ENCODE measurements at regions not wholly inside any gene's neighbourhood (a gene's known extent, or its start where the extent isn't known, plus 50 kb on each side); places are given as distances from the start of the nearest gene placed in this dataset.

DNA sequence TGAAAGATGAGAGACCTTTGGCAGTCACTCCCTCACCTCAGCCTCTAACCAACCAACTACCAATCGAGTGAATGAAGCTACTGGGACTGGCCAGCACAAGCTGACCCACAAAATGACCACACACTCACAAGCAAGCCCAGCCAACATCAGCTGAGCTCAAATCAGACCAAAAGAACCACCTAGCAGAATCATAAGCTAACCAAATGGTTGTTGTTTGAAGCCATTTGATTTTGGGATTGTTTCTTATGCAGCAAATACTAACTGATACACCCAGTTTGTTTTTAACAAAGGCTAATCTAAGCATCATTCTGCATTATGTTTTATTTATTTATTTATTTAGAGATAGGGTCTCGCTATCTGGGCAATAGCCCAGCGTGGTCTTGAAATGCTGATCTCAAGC is 310.4 kb downstream of the SETD4 start:
- Mint-ChIP-seq H3K4me1 (no peaks in the 10 kb centered on the region), H3K27ac (no peak overlapping the region), H3K9me3 (peaks cover 0 to 9% (median 0%) of the 10 kb centered on the region in 5 donors), H3K27me3 (peaks cover 16 to 57% of the 10 kb centered on the region in 2 donors), H3K36me3 (no peaks in the 10 kb centered on the region), H3K4me3 (no peak overlapping the region)
- Histone ChIP-seq H3K9me3 (ENCODE audit: low read length) (no peaks in the 10 kb centered on the region), H3K36me3 (ENCODE audit: insufficient read depth, low read length) (no peaks in the 10 kb centered on the region), H3K27ac (ENCODE audit: low read depth, low read length) (no peak overlapping the region), H3K4me1 (ENCODE audit: insufficient read depth, low read length) (no peaks in the 10 kb centered on the region), H3K27me3 (ENCODE audit: insufficient read depth, low read length, poor library complexity, severe bottlenecking) (no peaks in the 10 kb centered on the region), H3K4me3 (ENCODE audit: low read length) (no peak overlapping the region)
- ChIA-PET CTCF (no interaction called here), POLR2A (no interaction called here)
- no peak for DNase-seq

DNA sequence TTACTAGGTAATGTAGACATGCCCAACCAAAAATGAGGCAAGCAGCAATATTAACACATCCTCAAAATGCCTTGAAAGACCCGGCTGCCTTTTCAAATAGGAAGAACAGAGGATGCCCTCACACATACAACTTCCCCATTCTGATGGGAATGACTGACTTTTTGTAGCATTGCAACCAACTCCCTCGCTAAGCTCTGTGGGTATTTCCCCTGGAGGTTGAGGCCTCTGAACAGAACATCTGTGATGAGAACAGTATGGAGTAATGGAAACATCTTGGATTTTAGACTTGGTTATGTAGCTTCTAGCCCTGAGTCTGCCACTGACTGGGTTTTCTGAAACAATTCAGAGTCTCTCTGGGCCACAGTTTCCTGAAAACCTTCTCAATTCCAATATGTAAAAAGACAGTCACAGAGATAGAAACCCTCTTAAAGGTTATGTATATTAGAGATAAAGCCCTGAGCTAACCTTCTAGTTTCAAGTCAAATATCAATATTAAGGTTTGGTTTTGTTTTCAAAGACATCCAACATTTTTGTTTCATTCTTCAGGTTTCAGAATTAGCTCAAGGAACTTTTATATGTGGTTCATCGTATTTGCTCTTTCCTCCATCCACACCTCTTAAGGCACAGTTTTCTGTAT is 311.5 kb downstream of the SETD4 start:
- no peak overlapping the region for H3K4me3 ChIP-seq (ENCODE audit: low read length)
- no peaks in the 10 kb centered on the region for H3K4me1 ChIP-seq (ENCODE audit: insufficient read depth, low read length)
- ChIA-PET CTCF (no interaction called here), POLR2A (no interaction called here)
- H3K27ac ChIP-seq (ENCODE audit: low read depth, low read length) = no peak overlapping the region
- DNase-seq = no peak
- H3K36me3 ChIP-seq (ENCODE audit: insufficient read depth, low read length) = no peaks in the 10 kb centered on the region
- H3K9me3 Mint-ChIP-seq = peaks cover 0 to 9% (median 0%) of the 10 kb centered on the region in 5 donors
- no peaks in the 10 kb centered on the region for H3K27me3 ChIP-seq (ENCODE audit: insufficient read depth, low read length, poor library complexity, severe bottlenecking)
- H3K36me3 Mint-ChIP-seq = no peaks in the 10 kb centered on the region
- peaks cover 14 to 50% of the 10 kb centered on the region in 2 donors for H3K27me3 Mint-ChIP-seq
- H3K9me3 ChIP-seq (ENCODE audit: low read length) = no peaks in the 10 kb centered on the region
- no peak overlapping the region for H3K4me3 Mint-ChIP-seq
- H3K27ac Mint-ChIP-seq = no peak overlapping the region
- no peaks in the 10 kb centered on the region for H3K4me1 Mint-ChIP-seq

DNA sequence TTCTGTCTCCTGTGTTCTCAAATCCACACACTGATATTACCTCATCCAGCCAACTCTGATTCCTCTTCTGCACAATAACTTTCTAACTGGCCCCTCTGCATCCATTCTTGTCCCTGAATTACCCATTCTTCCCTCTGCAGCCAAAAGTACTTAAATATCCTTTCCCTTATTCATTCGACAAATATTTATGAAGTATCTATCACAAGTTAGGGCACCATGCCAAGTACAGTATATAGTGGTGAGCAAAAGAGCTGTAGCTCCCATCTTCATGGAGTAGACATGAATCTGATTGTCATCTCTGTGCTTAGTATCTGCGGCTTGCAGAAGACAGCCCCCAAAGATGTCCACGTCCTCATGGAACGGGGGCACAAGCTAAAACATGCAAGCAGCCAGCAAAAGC is 316.8 kb downstream of the SETD4 start:
- POLR2A ChIA-PET = no interaction called here
- CTCF ChIA-PET = no interaction called here
- no peaks in the 10 kb centered on the region for H3K9me3 ChIP-seq (ENCODE audit: low read length)
- DNase-seq = no peak
- Mint-ChIP-seq H3K27ac (no peak overlapping the region), H3K27me3 (peaks cover 11 to 25% of the 10 kb centered on the region in 2 donors), H3K9me3 (no peaks in the 10 kb centered on the region), H3K36me3 (no peaks in the 10 kb centered on the region), H3K4me1 (no peaks in the 10 kb centered on the region), H3K4me3 (no peak overlapping the region)
- no peaks in the 10 kb centered on the region for H3K36me3 ChIP-seq (ENCODE audit: insufficient read depth, low read length)
- no peak overlapping the region for H3K27ac ChIP-seq (ENCODE audit: low read depth, low read length)
- H3K4me1 ChIP-seq (ENCODE audit: insufficient read depth, low read length) = no peaks in the 10 kb centered on the region
- no peaks in the 10 kb centered on the region for H3K27me3 ChIP-seq (ENCODE audit: insufficient read depth, low read length, poor library complexity, severe bottlenecking)
- H3K4me3 ChIP-seq (ENCODE audit: low read length) = no peak overlapping the region

DNA sequence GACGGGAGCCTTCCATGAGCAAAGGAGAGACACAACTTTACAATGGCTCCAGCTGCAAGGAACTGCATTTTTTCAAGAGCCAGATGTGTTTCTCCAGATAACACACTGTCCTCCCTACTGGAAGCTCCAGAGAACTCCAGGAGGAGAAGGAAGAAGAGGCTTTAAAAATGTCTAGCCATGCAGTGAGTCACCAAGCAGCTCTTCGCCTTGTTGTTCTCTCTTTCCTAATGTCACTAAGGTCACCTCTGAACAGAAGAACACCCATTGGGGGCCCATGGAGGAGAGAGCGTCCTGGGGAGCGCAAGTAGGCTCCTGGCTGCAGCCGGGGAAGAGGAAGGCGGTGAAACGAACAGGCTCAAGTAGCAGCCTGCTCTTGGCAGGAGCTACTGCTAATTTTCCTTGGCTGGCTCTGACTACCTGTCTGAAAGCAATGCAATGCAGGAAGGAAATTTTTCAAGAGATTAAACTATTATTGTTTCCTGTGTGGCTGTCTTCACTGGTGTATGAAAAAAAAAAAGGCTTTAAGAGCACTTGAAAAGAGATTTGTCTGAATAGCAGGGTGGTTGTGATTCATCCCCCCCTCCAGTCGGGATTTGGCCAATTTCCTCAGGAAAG is 321.9 kb downstream of the SETD4 start:
- H3K4me3 Mint-ChIP-seq = no peak overlapping the region
- no peaks in the 10 kb centered on the region for H3K9me3 ChIP-seq (ENCODE audit: low read length)
- H3K27me3 Mint-ChIP-seq = peaks cover 15 to 28% of the 10 kb centered on the region in 2 donors
- H3K27me3 ChIP-seq (ENCODE audit: insufficient read depth, low read length, poor library complexity, severe bottlenecking) = no peaks in the 10 kb centered on the region
- no peaks in the 10 kb centered on the region for H3K4me1 Mint-ChIP-seq
- ChIA-PET POLR2A (no interaction called here), CTCF (no interaction called here)
- no peaks in the 10 kb centered on the region for H3K4me1 ChIP-seq (ENCODE audit: insufficient read depth, low read length)
- no peak overlapping the region for H3K4me3 ChIP-seq (ENCODE audit: low read length)
- no peak overlapping the region for H3K27ac ChIP-seq (ENCODE audit: low read depth, low read length)
- DNase-seq = no peak
- H3K36me3 ChIP-seq (ENCODE audit: insufficient read depth, low read length) = no peaks in the 10 kb centered on the region
- H3K9me3 Mint-ChIP-seq = peaks cover 0 to 6% (median 0%) of the 10 kb centered on the region in 5 donors
- no peaks in the 10 kb centered on the region for H3K36me3 Mint-ChIP-seq
- H3K27ac Mint-ChIP-seq = no peak overlapping the region

DNA sequence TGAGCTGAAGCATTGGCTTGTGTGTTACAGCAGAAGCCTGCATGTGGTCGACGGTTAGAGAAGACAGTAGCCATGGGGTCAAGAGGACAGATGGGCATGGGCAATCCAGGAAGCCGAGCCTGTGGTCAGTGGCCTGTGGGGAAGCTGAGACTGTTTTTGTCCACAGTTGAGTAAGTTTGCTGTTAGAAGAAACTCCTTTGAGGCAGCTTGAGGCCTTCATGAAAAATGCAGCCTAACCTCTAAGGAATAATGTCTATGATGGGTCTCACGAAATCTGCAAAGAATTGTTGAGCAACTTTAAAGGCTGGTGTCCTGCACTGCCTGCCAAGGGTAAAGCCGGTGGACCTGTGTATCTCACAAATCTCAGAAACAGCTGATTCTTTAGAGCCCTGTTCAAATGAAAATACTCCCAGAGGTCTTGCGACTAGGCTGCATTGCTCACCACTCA is 322.4 kb downstream of the SETD4 start:
- POLR2A ChIA-PET = no interaction called here
- Histone ChIP-seq H3K27ac (ENCODE audit: low read depth, low read length) (no peak overlapping the region), H3K27me3 (ENCODE audit: insufficient read depth, low read length, poor library complexity, severe bottlenecking) (no peaks in the 10 kb centered on the region), H3K4me1 (ENCODE audit: insufficient read depth, low read length) (no peaks in the 10 kb centered on the region), H3K4me3 (ENCODE audit: low read length) (no peak overlapping the region), H3K9me3 (ENCODE audit: low read length) (no peaks in the 10 kb centered on the region), H3K36me3 (ENCODE audit: insufficient read depth, low read length) (no peaks in the 10 kb centered on the region)
- Mint-ChIP-seq H3K27ac (no peak overlapping the region), H3K4me3 (no peak overlapping the region), H3K27me3 (peaks cover 15 to 24% of the 10 kb centered on the region in 2 donors), H3K4me1 (no peaks in the 10 kb centered on the region), H3K9me3 (peaks cover 0 to 6% (median 0%) of the 10 kb centered on the region in 5 donors), H3K36me3 (no peaks in the 10 kb centered on the region)
- CTCF ChIA-PET = no interaction called here
- DNase-seq = no peak

DNA sequence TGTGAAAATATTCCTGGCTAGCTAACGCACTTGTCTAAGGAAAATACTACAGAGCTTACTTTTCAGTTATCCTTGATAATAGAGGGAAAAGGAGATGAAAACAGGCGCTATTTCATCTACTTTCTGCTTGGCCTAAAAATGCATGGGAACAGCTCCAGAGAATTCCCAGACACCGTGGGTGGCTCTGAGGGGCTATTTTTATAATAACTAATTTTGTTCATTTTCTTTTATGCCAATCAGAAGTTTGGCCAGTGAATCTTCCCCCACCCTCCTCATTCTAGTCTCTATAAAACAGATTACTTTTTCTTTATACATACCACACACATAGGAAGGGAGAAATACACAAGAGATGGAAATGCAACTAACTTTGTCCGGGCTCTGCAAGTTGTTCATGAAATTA is 322.9 kb downstream of the SETD4 start:
- no peak for DNase-seq

DNA sequence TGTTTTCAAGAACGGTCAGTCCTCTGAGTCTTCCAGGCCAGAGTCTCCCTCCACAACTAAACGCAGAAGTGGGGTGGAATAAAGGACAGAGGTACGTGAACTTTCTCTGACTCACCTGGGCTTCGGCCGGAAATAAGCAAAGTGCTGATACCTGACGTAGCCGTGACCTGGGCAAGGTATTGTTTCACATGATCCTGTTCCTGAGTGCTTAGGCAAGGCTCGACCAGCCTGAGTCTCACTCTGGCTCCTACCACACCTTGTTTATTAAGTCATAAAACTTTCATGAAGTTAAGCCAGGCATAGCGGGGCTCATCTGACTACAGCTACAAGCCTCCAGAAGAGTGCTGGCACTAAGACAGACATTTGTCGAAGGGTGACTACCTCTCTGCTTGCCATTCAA is 327.5 kb downstream of the SETD4 start:
- ChIA-PET CTCF (no interaction called here), POLR2A (no interaction called here)
- H3K36me3 Mint-ChIP-seq = no peaks in the 10 kb centered on the region
- Histone ChIP-seq H3K36me3 (ENCODE audit: insufficient read depth, low read length) (no peaks in the 10 kb centered on the region), H3K9me3 (ENCODE audit: low read length) (no peaks in the 10 kb centered on the region), H3K27me3 (ENCODE audit: insufficient read depth, low read length, poor library complexity, severe bottlenecking) (no peaks in the 10 kb centered on the region), H3K4me1 (ENCODE audit: insufficient read depth, low read length) (no peaks in the 10 kb centered on the region), H3K4me3 (ENCODE audit: low read length) (no peak overlapping the region), H3K27ac (ENCODE audit: low read depth, low read length) (no peak overlapping the region)
- no peak overlapping the region for H3K4me3 Mint-ChIP-seq
- no peaks in the 10 kb centered on the region for H3K4me1 Mint-ChIP-seq
- DNase-seq = no peak
- H3K27me3 Mint-ChIP-seq = peaks cover 9 to 49% of the 10 kb centered on the region in 2 donors
- no peak overlapping the region for H3K27ac Mint-ChIP-seq
- H3K9me3 Mint-ChIP-seq = peaks cover 0 to 6% (median 0%) of the 10 kb centered on the region in 5 donors

More for the DNA sequence above, 322.9 kb downstream of the SETD4 start:
- no peaks in the 10 kb centered on the region for H3K36me3 Mint-ChIP-seq
- no peak overlapping the region for H3K27ac ChIP-seq (ENCODE audit: low read depth, low read length)
- H3K27me3 Mint-ChIP-seq = peaks cover 12 to 22% of the 10 kb centered on the region in 2 donors
- H3K4me3 Mint-ChIP-seq = no peak overlapping the region
- H3K9me3 Mint-ChIP-seq = peaks cover 0 to 6% (median 0%) of the 10 kb centered on the region in 5 donors
- ChIA-PET POLR2A (no interaction called here), CTCF (no interaction called here)
- no peaks in the 10 kb centered on the region for H3K36me3 ChIP-seq (ENCODE audit: insufficient read depth, low read length)
- no peak overlapping the region for H3K27ac Mint-ChIP-seq
- H3K4me1 Mint-ChIP-seq = no peaks in the 10 kb centered on the region
- no peaks in the 10 kb centered on the region for H3K27me3 ChIP-seq (ENCODE audit: insufficient read depth, low read length, poor library complexity, severe bottlenecking)
- H3K9me3 ChIP-seq (ENCODE audit: low read length) = no peaks in the 10 kb centered on the region
- H3K4me3 ChIP-seq (ENCODE audit: low read length) = no peak overlapping the region
- H3K4me1 ChIP-seq (ENCODE audit: insufficient read depth, low read length) = no peaks in the 10 kb centered on the region

DNA sequence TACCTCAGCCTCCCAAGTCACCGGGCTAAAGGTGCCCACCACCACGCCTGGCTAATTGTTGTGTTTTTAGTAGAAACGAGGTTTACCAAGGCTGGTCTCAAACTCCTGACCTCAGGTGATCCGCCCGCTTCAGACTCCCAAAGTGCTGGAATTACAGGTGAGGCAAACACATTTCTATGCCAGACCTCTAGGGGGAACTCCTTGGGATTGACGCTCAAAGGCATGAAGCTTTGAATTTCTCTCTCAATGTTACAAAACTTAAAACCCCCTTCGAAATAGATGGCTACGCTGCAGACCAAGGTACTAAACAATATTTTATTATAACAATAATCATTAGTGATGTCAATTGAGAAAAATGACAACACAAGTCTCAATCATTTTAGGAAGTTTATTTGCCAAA is 330.0 kb downstream of the SETD4 start:
- ChIA-PET POLR2A (no interaction called here), CTCF (no interaction called here)
- Histone ChIP-seq H3K4me1 (ENCODE audit: insufficient read depth, low read length) (no peaks in the 10 kb centered on the region), H3K9me3 (ENCODE audit: low read length) (no peaks in the 10 kb centered on the region), H3K4me3 (ENCODE audit: low read length) (no peak overlapping the region), H3K27me3 (ENCODE audit: insufficient read depth, low read length, poor library complexity, severe bottlenecking) (no peaks in the 10 kb centered on the region), H3K36me3 (ENCODE audit: insufficient read depth, low read length) (no peaks in the 10 kb centered on the region), H3K27ac (ENCODE audit: low read depth, low read length) (no peak overlapping the region)
- peaks cover 15 to 60% of the 10 kb centered on the region in 2 donors for H3K27me3 Mint-ChIP-seq
- DNase-seq = no peak
- H3K27ac Mint-ChIP-seq = no peak overlapping the region
- no peak overlapping the region for H3K4me3 Mint-ChIP-seq
- H3K9me3 Mint-ChIP-seq = peaks cover 0 to 4% (median 0%) of the 10 kb centered on the region in 5 donors
- H3K36me3 Mint-ChIP-seq = no peaks in the 10 kb centered on the region
- no peaks in the 10 kb centered on the region for H3K4me1 Mint-ChIP-seq

Measured in CD8-positive, alpha-beta memory T cell (primary cell).